Breast epithelium (tissue), 3 donors: ENCODE measurements at regions not wholly inside any gene's neighbourhood (a gene's known extent, or its start where the extent isn't known, plus 50 kb on each side); places are given as distances from the start of the nearest gene placed in this dataset.

Experiments
- CTCF ChIP-seq, 3 donors: fragments of 450-650 bp; IDR thresholded peaks; one replicate each; pipeline ENCODE4 v1.5.1; 2016 to 2017; ENCODE audit warnings: antibody characterized with exemption in 3 of 3, mild to moderate bottlenecking in 3 of 3, moderate library complexity in 3 of 3
- POLR2A ChIP-seq: fragments of 450-650 bp; IDR thresholded peaks from one replicate; pipeline ENCODE4 v1.6.1; 2016; ENCODE audit warnings: antibody characterized with exemption, mild to moderate bottlenecking, moderate library complexity
- POLR2AphosphoS5 ChIP-seq, 3 donors: sonication (generic); formaldehyde crosslinking; IDR thresholded peaks; one replicate each; pipeline ENCODE4 v1.6.1; 2017; ENCODE audit warnings: antibody characterized with exemption in 3 of 3

GRCh38 chr1:55286856-55287602 lies 71.9 kb upstream of the USP24 start:
- TF ChIP-seq CTCF (IDR thresholded peaks at IDR 0.05) (no peak), POLR2AphosphoS5 (IDR thresholded peaks at IDR 0.05) (no peak), POLR2A (no peak)
